HG02852 (cell line): ENCODE measurements at regions not wholly inside any gene's neighbourhood (a gene's known extent, or its start where the extent isn't known, plus 50 kb on each side); places are given as distances from the start of the nearest gene placed in this dataset.
A peak's percentile ranks its signal among the peaks of the same experiment; 100 is the strongest.
"Not testable (repeated sequence)": the region's sequence is repeated elsewhere in the genome, so short reads cannot be mapped to it uniquely, and the experiment has no call there.

ENCODE experiments used
- ATAC-seq: cut with Tn5 transposase; IDR thresholded peaks from one replicate; pipeline ENCODE4 v1.9.1; 2021; ENCODE audit warnings: mild to moderate bottlenecking, moderate library complexity; ENCODE audit not compliant: unreplicated experiment

GRCh38 chr13:50129706-50130122 is 114.5 kb downstream of the KCNRG start:
- ATAC-seq, result no peak

- ATAC-seq, result no peak
These were observed 115.1 kb downstream of the KCNRG start for GRCh38 chr13:50130123-50130946.

GRCh38 chr13:50131920-50132903 is 117.0 kb downstream of the KCNRG start:
- no peak for ATAC-seq

DNA sequence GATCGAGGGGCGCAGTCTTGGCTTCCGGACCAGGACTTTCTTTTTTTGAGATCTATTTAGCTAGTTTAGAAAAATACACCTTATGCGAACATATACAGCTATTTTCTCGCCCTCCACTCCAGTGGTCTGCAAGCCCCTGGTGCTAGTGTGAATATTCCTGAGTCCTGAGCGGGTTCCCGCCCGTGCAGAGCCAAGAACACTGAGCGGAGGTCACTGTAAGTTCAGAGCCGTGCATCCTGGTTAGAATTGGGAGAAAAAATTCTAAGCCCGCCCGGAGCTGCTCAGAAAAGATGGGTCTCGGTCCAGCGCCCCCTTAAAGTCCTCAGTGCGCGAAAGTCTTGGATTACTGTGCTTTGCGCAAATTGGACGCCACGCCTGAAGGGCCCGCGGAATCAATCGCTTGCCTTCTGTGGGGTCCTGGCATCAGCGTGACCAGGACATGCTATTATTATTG is 117.7 kb downstream of the KCNRG start:
- ATAC-seq, result no peak

DNA sequence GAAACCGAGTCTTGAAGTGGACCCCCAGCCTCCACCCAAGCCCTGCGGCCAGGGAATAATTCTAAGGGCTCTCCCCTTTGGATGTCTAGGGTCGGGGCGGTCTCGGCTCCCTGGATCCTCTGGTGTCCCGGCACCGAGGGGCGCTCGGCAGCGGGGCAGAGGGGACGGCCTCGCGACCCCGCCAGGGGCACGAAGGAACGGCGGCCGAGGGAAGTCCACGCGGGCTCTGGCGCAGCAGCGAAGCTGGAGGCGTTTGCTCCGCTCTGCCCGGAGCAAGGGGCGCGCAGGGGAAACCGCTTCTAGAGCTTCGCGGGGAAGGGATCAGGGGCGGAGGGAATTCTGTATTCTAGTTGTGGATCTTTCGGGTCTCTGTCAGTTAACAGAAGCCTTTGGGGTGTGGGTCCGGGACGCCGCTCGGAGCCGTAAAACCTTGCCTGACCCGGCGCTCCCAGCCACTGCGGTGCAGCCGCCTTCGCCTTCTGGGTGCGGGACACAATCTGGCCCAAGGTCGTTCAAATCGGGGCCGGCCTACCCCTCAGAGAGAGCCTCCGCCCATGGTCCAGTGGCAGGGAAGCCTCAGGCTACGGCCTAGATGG is 118.2 kb downstream of the KCNRG start:
- no peak for ATAC-seq

DNA sequence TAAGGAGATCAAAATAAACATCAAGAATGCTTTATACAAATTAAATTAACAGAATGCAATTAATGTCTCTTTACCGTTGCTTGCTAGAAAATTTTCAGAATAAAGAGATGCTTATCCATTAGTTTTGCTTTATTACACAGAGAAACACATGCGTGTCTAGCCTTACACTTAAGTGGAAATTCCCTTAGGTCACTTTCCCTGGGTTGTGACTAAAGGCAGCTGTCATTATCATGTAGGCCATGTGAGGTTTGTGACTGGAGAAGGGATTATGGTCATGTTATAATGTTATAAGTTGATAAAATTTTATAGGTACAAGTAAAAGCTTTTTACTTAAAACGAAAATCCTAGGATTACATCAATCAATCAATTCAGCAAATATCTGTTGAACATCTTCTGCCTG is 121.0 kb downstream of the KCNRG start:
- no peak for ATAC-seq

DNA sequence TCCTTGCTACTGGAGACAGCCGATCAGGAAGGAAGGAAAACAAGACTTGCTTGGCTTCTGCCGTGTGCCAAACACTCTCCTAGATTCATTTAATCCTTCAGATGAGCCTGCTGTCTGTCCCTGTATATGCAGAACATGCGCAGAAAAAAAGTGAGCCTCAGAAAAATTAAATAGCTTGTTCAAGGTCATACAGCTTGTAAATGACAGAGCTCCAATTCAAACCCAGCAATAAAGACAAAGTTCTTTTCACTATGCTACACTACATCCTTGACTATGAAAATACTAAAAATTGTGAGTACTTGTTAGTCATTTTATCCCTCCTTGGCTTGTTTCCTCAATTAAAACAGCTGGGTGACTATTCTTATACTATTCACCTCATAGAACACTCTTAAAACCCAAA is 121.4 kb downstream of the KCNRG start:
- ATAC-seq, result no peak

DNA sequence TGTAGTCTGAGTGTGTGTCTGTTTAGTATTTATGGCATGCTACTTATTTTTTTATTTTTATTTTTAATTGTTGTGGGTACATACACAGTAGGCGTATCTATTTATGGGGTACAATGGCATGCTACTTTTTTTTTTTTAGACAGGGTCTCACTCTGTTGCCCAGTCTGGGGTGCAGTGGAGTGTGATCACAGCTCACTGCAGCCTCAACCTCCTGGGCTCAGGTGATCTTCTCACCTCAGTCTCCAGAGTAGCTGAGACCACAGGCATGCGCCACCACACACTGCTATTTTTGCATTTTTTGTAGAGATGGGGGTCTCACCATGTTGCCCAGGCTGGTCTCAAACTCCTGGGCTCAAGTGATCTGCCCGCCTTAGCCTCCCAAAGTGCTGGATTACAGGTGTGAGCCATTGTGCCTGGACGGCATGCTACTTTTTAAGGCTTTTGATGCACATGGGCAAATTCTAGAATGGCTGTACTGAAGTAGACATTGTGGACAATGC is 124.2 kb downstream of the KCNRG start:
- not testable (repeated sequence) for ATAC-seq

DNA sequence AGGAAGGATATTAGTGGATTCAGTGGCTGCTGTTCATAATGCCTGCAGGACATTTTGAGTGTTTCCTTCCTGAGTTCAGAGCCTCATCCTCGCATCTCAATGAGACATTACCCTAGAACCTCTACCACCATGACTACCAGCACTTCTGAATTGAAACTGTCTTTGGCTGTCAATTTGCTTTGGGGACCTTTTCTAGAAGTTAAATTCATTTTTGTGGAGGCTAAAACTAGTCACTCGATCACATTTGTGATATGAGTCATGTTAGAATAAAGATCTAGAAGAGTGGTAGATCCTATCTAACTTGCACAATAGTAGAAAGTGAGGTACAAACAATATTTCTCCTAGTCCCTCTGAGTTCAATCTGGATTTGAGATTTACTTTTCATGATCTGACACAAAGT is 124.9 kb downstream of the KCNRG start:
- ATAC-seq, result no peak

- no peak for ATAC-seq
These were observed 125.5 kb downstream of the KCNRG start for GRCh38 chr13:50140581-50141374.

GRCh38 chr13:50141375-50141975 is 126.2 kb downstream of the KCNRG start:
- no peak for ATAC-seq

DNA sequence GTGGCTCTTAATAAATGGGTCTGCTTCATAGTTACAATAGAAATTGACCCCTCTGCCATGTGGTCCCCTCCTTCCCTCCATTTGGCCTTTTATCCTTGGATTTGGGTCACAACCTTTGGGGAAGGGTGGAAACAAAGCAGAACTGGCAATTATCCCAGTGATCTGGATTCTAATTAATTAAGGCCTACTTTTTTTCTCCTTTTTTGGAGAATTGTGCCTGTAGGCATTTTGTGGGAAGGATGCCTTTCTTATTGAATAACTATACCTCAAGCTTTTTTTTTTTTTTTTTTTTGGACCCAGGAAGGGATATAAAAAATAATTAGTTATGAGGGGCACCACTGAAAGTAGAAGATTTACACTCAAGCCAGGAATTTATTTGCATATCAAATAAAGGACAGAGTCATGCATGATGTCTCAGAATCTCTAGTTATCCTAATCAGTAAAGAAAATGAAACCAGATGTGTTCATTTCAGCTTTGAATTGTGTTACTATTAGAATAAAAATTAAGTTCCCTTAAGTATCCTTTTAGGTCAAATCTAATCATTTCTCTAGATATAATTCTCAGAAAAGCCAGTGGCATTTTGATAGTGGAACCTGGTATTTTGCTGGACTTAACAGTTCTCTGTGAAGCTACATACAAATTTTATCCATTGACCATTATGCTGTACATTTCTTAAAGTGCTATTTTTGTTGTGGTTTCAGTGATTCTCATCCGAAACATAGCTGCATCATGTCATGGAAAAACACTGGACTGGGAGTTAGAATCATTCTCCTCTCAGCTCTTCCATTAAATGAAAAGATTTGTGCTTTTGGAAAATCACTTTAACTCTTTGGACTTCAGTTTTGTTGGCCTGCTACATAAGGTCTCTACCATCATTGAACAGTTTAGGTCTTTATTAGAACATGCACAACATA is 129.3 kb downstream of the KCNRG start:
- ATAC-seq, result no peak

GRCh38 chr13:50149214-50149613 is 134.0 kb downstream of the KCNRG start:
- ATAC-seq, result no peak

GRCh38 chr13:50149932-50150331 is 134.7 kb downstream of the KCNRG start:
- ATAC-seq, result no peak

- no peak for ATAC-seq
These were observed 137.0 kb downstream of the KCNRG start for GRCh38 chr13:50152224-50152623.

DNA sequence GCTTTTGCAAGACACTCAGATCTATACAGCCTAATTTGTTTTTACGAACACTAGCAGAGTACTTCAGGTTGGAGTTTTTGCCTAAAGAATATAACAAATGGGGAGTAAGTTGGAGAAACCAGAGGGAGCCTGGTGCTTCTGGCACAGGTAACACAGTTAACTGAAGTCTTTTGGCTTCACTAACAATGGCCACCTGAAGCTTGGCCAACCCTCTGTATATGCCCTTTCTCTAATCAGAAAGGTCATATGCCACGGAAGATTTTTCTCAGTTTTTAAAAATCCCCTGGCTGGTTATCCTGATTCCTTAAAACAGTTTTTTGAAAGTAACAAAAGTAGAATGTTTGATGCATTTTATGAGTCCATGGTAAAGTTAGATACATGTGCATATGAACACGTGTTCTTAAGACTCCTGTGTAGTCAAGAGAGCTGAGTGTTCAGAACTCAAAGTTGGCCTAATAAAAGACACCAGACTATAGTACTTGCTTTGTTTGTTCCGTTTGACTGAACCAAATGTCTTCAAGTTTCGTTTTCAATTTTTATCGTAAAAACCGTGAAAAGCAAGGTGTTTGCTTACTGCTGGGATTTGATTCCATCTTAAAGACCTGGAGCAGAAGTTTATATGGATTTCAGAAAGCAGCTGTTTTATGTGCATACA is 137.5 kb downstream of the KCNRG start:
- ATAC-seq, result peak; percentile 78

DNA sequence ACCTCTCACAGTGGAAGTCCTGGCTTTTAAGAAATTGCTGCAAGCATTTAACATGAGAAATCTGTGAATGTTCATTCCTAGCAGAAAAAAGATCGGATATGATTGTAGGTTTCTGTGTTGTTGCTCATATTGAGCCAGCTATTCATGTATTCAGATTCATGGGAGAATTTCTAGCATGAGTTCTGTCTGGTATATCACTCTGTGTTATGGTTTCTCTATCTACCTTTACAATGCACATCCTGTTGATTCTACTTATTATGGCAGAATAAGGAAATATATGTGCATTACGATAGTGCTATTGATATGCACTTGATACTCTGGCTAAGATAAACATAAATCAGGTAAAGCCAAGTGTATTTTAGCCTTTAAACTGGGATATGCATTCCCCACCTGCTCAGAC is 138.2 kb downstream of the KCNRG start:
- ATAC-seq, result no peak

DNA sequence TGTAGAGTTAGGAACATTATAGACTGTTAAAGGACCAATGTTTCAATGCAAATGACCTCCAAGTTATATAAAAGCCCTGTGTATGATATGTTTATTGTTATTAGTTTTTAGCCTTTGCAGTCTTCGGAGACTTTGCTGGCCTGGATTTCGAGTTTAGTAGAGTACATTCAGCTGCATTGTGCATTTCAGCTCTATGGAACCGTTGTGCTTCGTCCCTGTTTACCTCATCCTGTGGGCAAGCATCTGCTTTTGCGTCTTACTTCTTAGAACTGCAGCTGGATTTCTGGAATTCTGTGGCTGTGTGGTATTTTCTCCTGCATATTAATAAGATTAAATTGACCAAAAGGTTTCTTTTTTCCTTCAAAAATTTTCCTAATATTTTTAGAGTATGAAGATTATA is 138.6 kb downstream of the KCNRG start:
- no peak for ATAC-seq
